HG02852 (cell line): ENCODE measurements at regions not wholly inside any gene's neighbourhood (a gene's known extent, or its start where the extent isn't known, plus 50 kb on each side); places are given as distances from the start of the nearest gene placed in this dataset.
"Not testable (repeated sequence)": the region's sequence is repeated elsewhere in the genome, so short reads cannot be mapped to it uniquely, and the experiment has no call there.

Experiments
- ATAC-seq: cut with Tn5 transposase; IDR thresholded peaks from one replicate; pipeline ENCODE4 v1.9.1; 2021; ENCODE audit warnings: mild to moderate bottlenecking, moderate library complexity; ENCODE audit not compliant: unreplicated experiment

- ATAC-seq: no peak
Measured at GRCh38 chr6:14384175-14384949, 266.8 kb downstream of the CD83 start.

GRCh38 chr6:14386263-14386662 lies 268.7 kb downstream of the CD83 start:
- ATAC-seq: no peak

GRCh38 chr6:14386668-14387067 lies 269.1 kb downstream of the CD83 start:
- no peak for ATAC-seq

- ATAC-seq: no peak
Measured at GRCh38 chr6:14388371-14388770, 270.8 kb downstream of the CD83 start.

- ATAC-seq: not testable (repeated sequence)
Measured at GRCh38 chr6:14389776-14390175, 272.2 kb downstream of the CD83 start.

GRCh38 chr6:14390805-14391204 lies 273.2 kb downstream of the CD83 start:
- no peak for ATAC-seq

GRCh38 chr6:14393910-14394309 lies 276.3 kb downstream of the CD83 start:
- no peak for ATAC-seq

GRCh38 chr6:14396392-14396791 lies 278.8 kb downstream of the CD83 start:
- ATAC-seq: no peak

- ATAC-seq: no peak
Measured at GRCh38 chr6:14396826-14397517, 279.4 kb downstream of the CD83 start.

- ATAC-seq: no peak
Measured at GRCh38 chr6:14397518-14397901, 279.9 kb downstream of the CD83 start.

- no peak for ATAC-seq
Measured at GRCh38 chr6:14398953-14399352, 281.4 kb downstream of the CD83 start.

GRCh38 chr6:14399635-14400034 lies 282.1 kb downstream of the CD83 start:
- no peak for ATAC-seq

- no peak for ATAC-seq
Measured at GRCh38 chr6:14401246-14401645, 283.7 kb downstream of the CD83 start.

- no peak for ATAC-seq
Measured at GRCh38 chr6:14406614-14407331, 289.2 kb downstream of the CD83 start.

GRCh38 chr6:14408446-14408845 lies 290.9 kb downstream of the CD83 start:
- ATAC-seq: no peak

GRCh38 chr6:14412026-14412425 lies 294.5 kb downstream of the CD83 start:
- no peak for ATAC-seq

- ATAC-seq: no peak
Measured at GRCh38 chr6:14415452-14415851, 297.9 kb downstream of the CD83 start.

- ATAC-seq: no peak
Measured at GRCh38 chr6:14417377-14417776, 299.8 kb downstream of the CD83 start.

- ATAC-seq: not testable (repeated sequence)
Measured at GRCh38 chr6:14419224-14419623, 301.7 kb downstream of the CD83 start.

GRCh38 chr6:14422061-14422460 lies 304.5 kb downstream of the CD83 start:
- no peak for ATAC-seq

GRCh38 chr6:14422917-14423316 lies 305.3 kb downstream of the CD83 start:
- ATAC-seq: no peak

- no peak for ATAC-seq
Measured at GRCh38 chr6:14423330-14423729, 305.8 kb downstream of the CD83 start.
